ENCODE measurements at regions not wholly inside any gene's neighbourhood (a gene's known extent, or its start where the extent isn't known, plus 50 kb on each side); places are given as distances from the start of the nearest gene placed in this dataset.
A peak's percentile ranks its signal among the peaks of the same experiment; 100 is the strongest.

DNA sequence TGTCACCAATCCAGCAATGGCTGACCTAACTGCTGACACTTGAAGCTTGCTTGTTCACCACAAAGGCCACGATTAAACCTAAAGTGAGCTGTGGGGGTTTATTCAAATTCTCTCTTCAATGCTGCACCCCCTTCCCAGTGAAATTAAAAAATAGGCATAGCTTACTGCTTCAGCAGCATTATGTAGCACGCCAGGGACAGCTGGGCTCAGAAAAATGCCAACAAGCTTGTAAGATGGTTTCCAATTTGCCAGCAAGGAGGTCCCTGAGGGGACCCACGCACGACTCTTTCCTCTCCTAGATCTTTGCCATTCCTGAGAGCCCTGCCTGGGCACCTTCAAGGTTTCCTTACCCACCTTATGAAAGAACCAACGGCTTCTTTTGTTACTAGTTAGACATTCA, 113.5 kb upstream of the CDH4 start:
- Histone ChIP-seq H3K27ac (ENCODE audit: low read depth in 1 of 2, low read length in 1 of 2) (no peak overlapping the region), H3K27me3 (ENCODE audit: control insufficient read depth in 2 of 2, insufficient read depth in 1 of 2, low read length in 1 of 2) (peaks cover 0 to 3% of the 10 kb centered on the region in 2 donors), H3K4me3 (ENCODE audit: low read length in 2 of 2) (no peak overlapping the region), H3K9me3 (ENCODE audit: control insufficient read depth in 2 of 2, insufficient read depth in 1 of 2, low read length in 1 of 2) (no peaks in the 10 kb centered on the region), H3K4me1 (ENCODE audit: control insufficient read depth in 2 of 2, insufficient read depth in 2 of 2, low read length in 2 of 2) (no peaks in the 10 kb centered on the region), H3K36me3 (ENCODE audit: control insufficient read depth in 2 of 2, insufficient read depth in 2 of 2, low read length in 1 of 2) (no peaks in the 10 kb centered on the region)
- 85% methylated on average over 5 of the region's 5 CpGs for WGBS
- no peak for DNase-seq (ENCODE audit: low read depth in 6 of 9, low spot score in 9 of 9)

- H3K9me3 ChIP-seq (ENCODE audit: control insufficient read depth in 2 of 2, insufficient read depth in 1 of 2, low read length in 1 of 2) = no peaks in the 10 kb centered on the region
- H3K36me3 ChIP-seq (ENCODE audit: control insufficient read depth in 2 of 2, insufficient read depth in 2 of 2, low read length in 1 of 2) = no peaks in the 10 kb centered on the region
- no peak for DNase-seq (ENCODE audit: low read depth in 6 of 9, low spot score in 9 of 9)
- no peak overlapping the region for H3K4me3 ChIP-seq (ENCODE audit: low read length in 2 of 2)
- no peaks in the 10 kb centered on the region for H3K4me1 ChIP-seq (ENCODE audit: control insufficient read depth in 2 of 2, insufficient read depth in 2 of 2, low read length in 2 of 2)
- H3K27me3 ChIP-seq (ENCODE audit: control insufficient read depth in 2 of 2, insufficient read depth in 1 of 2, low read length in 1 of 2) = peaks cover 0 to 3% of the 10 kb centered on the region in 2 donors
- no peak overlapping the region for H3K27ac ChIP-seq (ENCODE audit: low read depth in 1 of 2, low read length in 1 of 2)
- 78% methylated on average over 4 of the region's 4 CpGs for WGBS
Observed at GRCh38 chr20:61139031-61139430, 113.0 kb upstream of the CDH4 start.

DNA sequence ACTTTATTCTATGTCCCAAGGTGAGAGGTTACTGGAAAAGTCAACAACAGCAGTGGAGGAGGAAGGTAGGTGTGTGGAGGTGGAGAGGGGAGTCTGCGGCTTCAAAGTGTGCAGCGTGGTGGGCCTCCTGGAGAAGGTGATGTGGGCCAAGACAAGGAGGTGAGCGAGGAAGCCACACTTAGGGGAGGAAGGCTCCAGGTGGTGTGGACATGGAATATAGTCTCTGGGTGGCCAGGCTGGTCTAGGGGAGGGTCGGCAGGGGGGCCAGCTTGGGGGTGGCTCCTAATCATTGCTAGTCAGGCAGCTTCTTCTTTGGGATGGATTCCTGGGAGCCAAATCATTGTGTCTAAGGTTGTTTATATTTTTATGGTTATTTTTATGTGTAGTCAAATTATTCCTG, 111.5 kb upstream of the CDH4 start:
- Histone ChIP-seq H3K4me1 (ENCODE audit: control insufficient read depth in 2 of 2, insufficient read depth in 2 of 2, low read length in 2 of 2) (no peaks in the 10 kb centered on the region), H3K36me3 (ENCODE audit: control insufficient read depth in 2 of 2, insufficient read depth in 2 of 2, low read length in 1 of 2) (no peaks in the 10 kb centered on the region), H3K4me3 (ENCODE audit: low read length in 2 of 2) (no peak overlapping the region), H3K27me3 (ENCODE audit: control insufficient read depth in 2 of 2, insufficient read depth in 1 of 2, low read length in 1 of 2) (no peaks in the 10 kb centered on the region), H3K9me3 (ENCODE audit: control insufficient read depth in 2 of 2, insufficient read depth in 1 of 2, low read length in 1 of 2) (no peaks in the 10 kb centered on the region), H3K27ac (ENCODE audit: low read depth in 1 of 2, low read length in 1 of 2) (no peak overlapping the region)
- DNase-seq (ENCODE audit: low read depth in 6 of 9, low spot score in 9 of 9) = no peak
- WGBS = 96% methylated on average over 4 of the region's 4 CpGs

DNA sequence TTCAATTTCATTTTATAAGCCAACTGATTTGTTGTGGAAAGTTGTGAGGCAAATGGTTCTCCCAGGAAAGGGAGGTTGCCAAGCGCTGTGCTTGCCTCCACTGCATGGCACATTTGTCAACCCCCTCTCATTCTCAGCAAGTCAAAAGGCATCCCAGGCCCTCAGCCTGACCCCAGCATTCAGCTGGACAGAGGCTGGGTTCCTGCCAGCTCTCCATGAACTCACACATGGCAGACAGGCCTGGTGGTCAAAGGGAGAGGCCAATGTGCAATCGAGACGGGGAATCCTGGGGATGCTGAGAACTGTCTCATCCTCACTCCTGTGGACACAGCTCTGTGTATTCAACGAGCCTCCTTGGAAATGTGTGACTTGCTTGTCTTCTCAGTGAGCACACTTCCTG, 106.0 kb upstream of the CDH4 start:
- DNase-seq (ENCODE audit: low read depth in 6 of 9, low spot score in 9 of 9) = no peak
- H3K27me3 ChIP-seq (ENCODE audit: control insufficient read depth in 2 of 2, insufficient read depth in 1 of 2, low read length in 1 of 2) = no peaks in the 10 kb centered on the region
- 67% methylated on average over 4 of the region's 4 CpGs for WGBS
- no peak overlapping the region for H3K4me3 ChIP-seq (ENCODE audit: low read length in 2 of 2)
- no peaks in the 10 kb centered on the region for H3K36me3 ChIP-seq (ENCODE audit: control insufficient read depth in 2 of 2, insufficient read depth in 2 of 2, low read length in 1 of 2)
- H3K4me1 ChIP-seq (ENCODE audit: control insufficient read depth in 2 of 2, insufficient read depth in 2 of 2, low read length in 2 of 2) = no peaks in the 10 kb centered on the region
- H3K9me3 ChIP-seq (ENCODE audit: control insufficient read depth in 2 of 2, insufficient read depth in 1 of 2, low read length in 1 of 2) = no peaks in the 10 kb centered on the region
- no peak overlapping the region for H3K27ac ChIP-seq (ENCODE audit: low read depth in 1 of 2, low read length in 1 of 2)

DNA sequence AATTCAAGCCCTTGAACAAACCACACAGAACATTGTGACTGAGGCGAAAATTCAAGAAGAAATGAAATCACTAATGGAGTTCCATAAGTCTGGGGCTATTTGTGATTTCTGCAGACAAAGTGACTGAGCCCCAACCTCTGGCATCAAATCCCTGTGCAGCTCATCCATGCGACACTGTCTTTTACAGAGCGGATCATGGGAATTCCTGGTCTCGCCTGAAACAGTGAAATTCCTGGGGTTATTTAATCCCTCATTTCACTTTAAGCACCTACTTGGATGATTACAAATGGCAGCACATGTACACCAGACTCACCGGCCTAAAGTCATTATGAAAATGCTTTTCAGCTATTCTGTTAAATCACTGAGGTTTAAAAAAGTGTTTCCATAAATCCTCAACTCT, 102.4 kb upstream of the CDH4 start:
- H3K27ac ChIP-seq (ENCODE audit: low read depth in 1 of 2, low read length in 1 of 2) = no peak overlapping the region
- no peaks in the 10 kb centered on the region for H3K4me1 ChIP-seq (ENCODE audit: control insufficient read depth in 2 of 2, insufficient read depth in 2 of 2, low read length in 2 of 2)
- no peaks in the 10 kb centered on the region for H3K27me3 ChIP-seq (ENCODE audit: control insufficient read depth in 2 of 2, insufficient read depth in 1 of 2, low read length in 1 of 2)
- 85% methylated on average over 5 of the region's 5 CpGs for WGBS
- no peaks in the 10 kb centered on the region for H3K36me3 ChIP-seq (ENCODE audit: control insufficient read depth in 2 of 2, insufficient read depth in 2 of 2, low read length in 1 of 2)
- no peak for DNase-seq (ENCODE audit: low read depth in 6 of 9, low spot score in 9 of 9)
- no peaks in the 10 kb centered on the region for H3K9me3 ChIP-seq (ENCODE audit: control insufficient read depth in 2 of 2, insufficient read depth in 1 of 2, low read length in 1 of 2)
- no peak overlapping the region for H3K4me3 ChIP-seq (ENCODE audit: low read length in 2 of 2)

DNA sequence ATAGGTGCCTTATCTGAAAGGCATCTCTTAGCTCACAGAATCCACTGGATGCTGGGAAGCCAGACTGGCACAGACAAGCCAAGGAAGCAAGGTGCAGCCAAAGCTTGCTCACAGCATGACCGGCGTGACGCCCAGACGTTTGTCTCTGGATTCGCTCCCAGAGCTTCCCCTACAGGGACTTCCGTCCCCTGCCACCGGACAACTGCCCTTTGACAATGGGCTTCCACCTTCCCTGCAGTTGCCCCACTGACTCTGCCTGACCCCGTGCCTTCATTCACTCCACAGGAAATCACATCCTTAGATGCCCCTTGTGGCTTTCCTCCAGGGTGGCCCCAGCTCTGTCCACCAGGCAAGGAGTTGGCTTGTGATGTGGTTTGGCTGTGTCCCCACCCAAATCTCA, 94.8 kb upstream of the CDH4 start:
- H3K4me3 ChIP-seq (ENCODE audit: low read length in 2 of 2) = no peak overlapping the region
- no peaks in the 10 kb centered on the region for H3K27me3 ChIP-seq (ENCODE audit: control insufficient read depth in 2 of 2, insufficient read depth in 1 of 2, low read length in 1 of 2)
- no peaks in the 10 kb centered on the region for H3K36me3 ChIP-seq (ENCODE audit: control insufficient read depth in 2 of 2, insufficient read depth in 2 of 2, low read length in 1 of 2)
- WGBS = 93% methylated on average over 8 of the region's 8 CpGs
- no peak overlapping the region for H3K27ac ChIP-seq (ENCODE audit: low read depth in 1 of 2, low read length in 1 of 2)
- H3K4me1 ChIP-seq (ENCODE audit: control insufficient read depth in 2 of 2, insufficient read depth in 2 of 2, low read length in 2 of 2) = no peaks in the 10 kb centered on the region
- DNase-seq (ENCODE audit: low read depth in 6 of 9, low spot score in 9 of 9) = no peak
- no peaks in the 10 kb centered on the region for H3K9me3 ChIP-seq (ENCODE audit: control insufficient read depth in 2 of 2, insufficient read depth in 1 of 2, low read length in 1 of 2)

- H3K4me3 ChIP-seq (ENCODE audit: low read length in 2 of 2) = no peak overlapping the region
- no peaks in the 10 kb centered on the region for H3K36me3 ChIP-seq (ENCODE audit: control insufficient read depth in 2 of 2, insufficient read depth in 2 of 2, low read length in 1 of 2)
- no peaks in the 10 kb centered on the region for H3K4me1 ChIP-seq (ENCODE audit: control insufficient read depth in 2 of 2, insufficient read depth in 2 of 2, low read length in 2 of 2)
- peak in 1 of 9 donors; percentile 1 for DNase-seq (ENCODE audit: low read depth in 6 of 9, low spot score in 9 of 9)
- no peaks in the 10 kb centered on the region for H3K9me3 ChIP-seq (ENCODE audit: control insufficient read depth in 2 of 2, insufficient read depth in 1 of 2, low read length in 1 of 2)
- WGBS = 40% methylated on average over 17 of the region's 17 CpGs
- H3K27ac ChIP-seq (ENCODE audit: low read depth in 1 of 2, low read length in 1 of 2) = no peak overlapping the region
- H3K27me3 ChIP-seq (ENCODE audit: control insufficient read depth in 2 of 2, insufficient read depth in 1 of 2, low read length in 1 of 2) = no peaks in the 10 kb centered on the region
Observed at GRCh38 chr20:61159957-61160686, 91.9 kb upstream of the CDH4 start.

GRCh38 chr20:61161726-61162390, 90.2 kb upstream of the CDH4 start:
- DNase-seq (ENCODE audit: low read depth in 6 of 9, low spot score in 9 of 9) = no peak
- 93% methylated on average over 8 of the region's 8 CpGs for WGBS
- Histone ChIP-seq H3K36me3 (ENCODE audit: control insufficient read depth in 2 of 2, insufficient read depth in 2 of 2, low read length in 1 of 2) (no peaks in the 10 kb centered on the region), H3K27me3 (ENCODE audit: control insufficient read depth in 2 of 2, insufficient read depth in 1 of 2, low read length in 1 of 2) (no peaks in the 10 kb centered on the region), H3K4me1 (ENCODE audit: control insufficient read depth in 2 of 2, insufficient read depth in 2 of 2, low read length in 2 of 2) (no peaks in the 10 kb centered on the region), H3K27ac (ENCODE audit: low read depth in 1 of 2, low read length in 1 of 2) (no peak overlapping the region), H3K4me3 (ENCODE audit: low read length in 2 of 2) (no peak overlapping the region), H3K9me3 (ENCODE audit: control insufficient read depth in 2 of 2, insufficient read depth in 1 of 2, low read length in 1 of 2) (no peaks in the 10 kb centered on the region)

DNA sequence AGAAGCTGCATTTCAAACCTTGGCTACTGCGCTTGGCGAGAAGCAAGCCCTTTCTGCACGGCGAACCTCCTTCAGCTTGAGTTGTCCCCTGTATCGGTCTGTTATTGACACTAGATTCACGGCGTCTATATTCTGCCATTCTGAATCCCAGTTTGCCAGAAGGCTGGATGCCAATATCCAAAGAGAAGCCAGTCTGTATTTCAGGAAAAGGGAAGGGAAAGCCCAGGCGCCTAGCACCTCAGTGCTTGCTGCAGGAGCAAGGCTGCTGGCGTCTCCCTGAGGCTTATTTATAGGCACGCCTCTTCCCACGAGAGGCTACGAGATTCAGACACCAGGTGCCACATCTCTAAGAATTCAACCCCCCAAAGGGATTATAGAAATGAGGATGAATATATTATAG, 89.6 kb upstream of the CDH4 start:
- WGBS = 88% methylated on average over 12 of the region's 12 CpGs
- no peak for DNase-seq (ENCODE audit: low read depth in 6 of 9, low spot score in 9 of 9)
- no peak overlapping the region for H3K4me3 ChIP-seq (ENCODE audit: low read length in 2 of 2)
- H3K27ac ChIP-seq (ENCODE audit: low read depth in 1 of 2, low read length in 1 of 2) = no peak overlapping the region
- no peaks in the 10 kb centered on the region for H3K9me3 ChIP-seq (ENCODE audit: control insufficient read depth in 2 of 2, insufficient read depth in 1 of 2, low read length in 1 of 2)
- H3K4me1 ChIP-seq (ENCODE audit: control insufficient read depth in 2 of 2, insufficient read depth in 2 of 2, low read length in 2 of 2) = no peaks in the 10 kb centered on the region
- no peaks in the 10 kb centered on the region for H3K36me3 ChIP-seq (ENCODE audit: control insufficient read depth in 2 of 2, insufficient read depth in 2 of 2, low read length in 1 of 2)
- H3K27me3 ChIP-seq (ENCODE audit: control insufficient read depth in 2 of 2, insufficient read depth in 1 of 2, low read length in 1 of 2) = no peaks in the 10 kb centered on the region

Data from thymus (tissue), 11 donors.